ENCODE measurements at regions not wholly inside any gene's neighbourhood (a gene's known extent, or its start where the extent isn't known, plus 50 kb on each side); places are given as distances from the start of the nearest gene placed in this dataset.

DNA sequence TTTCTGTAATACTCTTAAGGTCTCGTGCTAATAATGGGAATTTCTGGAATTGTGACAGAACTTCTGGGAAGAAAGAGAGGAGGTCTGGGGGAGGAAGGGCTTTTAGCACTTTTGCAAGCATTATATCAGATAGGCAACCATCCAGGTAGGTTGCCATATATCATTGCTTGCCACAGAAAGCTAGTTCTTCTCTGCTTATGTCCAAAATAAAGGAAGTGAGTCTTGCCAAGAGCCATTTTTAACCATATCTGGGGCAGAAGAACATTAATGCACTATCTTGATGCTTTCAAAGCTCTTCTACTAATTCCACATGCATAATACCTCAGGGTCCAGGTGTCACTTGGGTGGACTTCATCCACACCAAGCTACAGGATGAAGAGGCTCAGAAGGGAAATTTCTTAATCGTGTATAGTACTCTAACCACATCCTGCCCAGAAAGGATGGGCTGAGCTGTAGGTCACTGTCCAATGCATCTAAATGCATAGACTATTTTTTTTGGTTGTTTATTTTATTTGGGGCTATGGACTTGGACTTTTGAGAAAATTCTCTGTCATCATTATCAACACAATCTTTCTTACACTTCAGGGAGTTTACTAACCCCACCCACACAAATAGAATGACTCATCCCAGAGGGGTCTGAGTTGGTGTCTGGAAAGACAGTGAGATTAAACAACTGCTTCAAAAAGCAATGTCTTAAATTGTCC, 68.9 kb upstream of the ADO start:
- no peak for TF ChIP-seq EZH2 (IDR thresholded peaks at IDR 0.05; ENCODE audit: insufficient read depth, poor library complexity, severe bottlenecking)
- TF ChIP-seq EZH2phosphoT487 (IDR thresholded peaks at IDR 0.05; ENCODE audit: insufficient read depth, low read depth) = no peak

Data from GM23248 (cell line).